Right lobe of liver (tissue), 6 donors: ENCODE measurements at regions not wholly inside any gene's neighbourhood (a gene's known extent, or its start where the extent isn't known, plus 50 kb on each side); places are given as distances from the start of the nearest gene placed in this dataset.

Experiments used
- ATAC-seq, 4 donors: fragments of 200-7000 bp; cut with Tn5 transposase; one replicate each; pipeline ENCODE4 v1.9.1; 2020; ENCODE audit warnings: mild to moderate bottlenecking in 4 of 4, moderate library complexity in 4 of 4
- DNase-seq, 3 donors: peaks; one replicate each; pipeline ENCODE4 v3.0.0-alpha.2; 2020
- H3K27ac ChIP-seq, 3 donors: fragments of 200-600 bp; one replicate each; pipeline ENCODE4 v1.8.0; 2022
- H3K27me3 ChIP-seq, 2 donors: fragments of 200-600 bp; one replicate each; pipeline ENCODE4 v1.8.0; 2022
- H3K36me3 ChIP-seq, 4 donors: fragments of 200-600 bp; sonication (generic) in 1 of 4; one replicate each; pipeline versions ENCODE4 v1.5.1 to v1.8.0; 2017 to 2022; ENCODE audit warnings: control low read depth in 1 of 4
- H3K4me1 ChIP-seq, 4 donors: fragments of 200-600 bp; sonication (generic) in 1 of 4; one replicate each; pipeline versions ENCODE4 v1.5.1 to v1.8.0; 2017 to 2022; ENCODE audit warnings: control low read depth in 1 of 4
- H3K4me3 ChIP-seq, 3 donors: fragments of 200-600 bp; one replicate each; pipeline ENCODE4 v1.8.0; 2022
- H3K9me3 ChIP-seq, 4 donors: fragments of 200-600 bp; sonication (generic) in 1 of 4; one replicate each; pipeline versions ENCODE4 v1.5.1 to v1.8.0; 2017 to 2022; ENCODE audit warnings: control low read depth in 1 of 4
- POLR2A ChIP-seq: fragments of 450-650 bp; IDR thresholded peaks from one replicate; pipeline ENCODE4 v1.6.1; 2017; ENCODE audit warnings: antibody characterized with exemption, mild to moderate bottlenecking
- WGBS: methylation state at CpG from one replicate; pipeline ENCODE4 v1.1.6; 2018; ENCODE audit warnings: low coverage, low lambda C conversion rate; ENCODE audit not compliant: insufficient coverage; ENCODE audit errors: missing lambda C conversion rate; 5-methylcytosine and 5-hydroxymethylcytosine counted together
- intact Hi-C, 2 donors: fragments of 100-400 bp; cut with DNase I; formaldehyde crosslinking; loops; one replicate each; pipeline versions ENCODE4 v1.11.2 to v1.14.1; 2022
- TF ChIP-seq, protein P1 (sequence below), 4 donors: fragments of 200-600 bp in 3 of 4; fragments of 450-650 bp in 1 of 4; IDR thresholded peaks; one replicate each; pipeline versions ENCODE4 v1.5.1 to v1.8.0; 2016 to 2022; ENCODE audit warnings: antibody characterized with exemption in 4 of 4, mild to moderate bottlenecking in 2 of 4
- donor health status: DM: no; HTN: yes; CAD: no.
- donor health status: DM: no; HTN: no; CAD: no.
- donor health status: DM: no; HTN: no; CAD: no.
- donor health status: DM: no; HTN: yes; CAD: no.
- donor health status: DM: no; HTN: yes; CAD: no.

DNA sequence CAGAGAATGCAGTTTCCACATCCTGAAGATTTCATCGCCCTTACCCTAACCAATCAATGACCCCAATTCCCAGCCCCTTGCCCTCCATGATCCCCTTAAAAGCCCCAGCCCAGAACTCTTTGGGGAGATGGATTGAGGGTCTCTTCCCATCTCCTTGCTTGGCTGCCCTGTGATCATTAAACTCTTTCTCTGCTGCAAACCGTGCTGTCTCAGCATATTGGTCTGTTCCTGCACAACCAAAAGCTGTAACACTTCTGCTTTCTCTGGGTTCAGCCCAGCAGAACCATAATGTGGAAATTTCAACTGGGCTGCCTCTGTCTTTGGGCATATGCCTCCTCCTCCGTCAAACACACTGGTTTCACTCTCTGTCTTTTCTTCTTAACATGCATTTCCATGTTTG lies 67.0 kb upstream of the NLRP1 start:
- intact Hi-C loops = no loop called here

DNA sequence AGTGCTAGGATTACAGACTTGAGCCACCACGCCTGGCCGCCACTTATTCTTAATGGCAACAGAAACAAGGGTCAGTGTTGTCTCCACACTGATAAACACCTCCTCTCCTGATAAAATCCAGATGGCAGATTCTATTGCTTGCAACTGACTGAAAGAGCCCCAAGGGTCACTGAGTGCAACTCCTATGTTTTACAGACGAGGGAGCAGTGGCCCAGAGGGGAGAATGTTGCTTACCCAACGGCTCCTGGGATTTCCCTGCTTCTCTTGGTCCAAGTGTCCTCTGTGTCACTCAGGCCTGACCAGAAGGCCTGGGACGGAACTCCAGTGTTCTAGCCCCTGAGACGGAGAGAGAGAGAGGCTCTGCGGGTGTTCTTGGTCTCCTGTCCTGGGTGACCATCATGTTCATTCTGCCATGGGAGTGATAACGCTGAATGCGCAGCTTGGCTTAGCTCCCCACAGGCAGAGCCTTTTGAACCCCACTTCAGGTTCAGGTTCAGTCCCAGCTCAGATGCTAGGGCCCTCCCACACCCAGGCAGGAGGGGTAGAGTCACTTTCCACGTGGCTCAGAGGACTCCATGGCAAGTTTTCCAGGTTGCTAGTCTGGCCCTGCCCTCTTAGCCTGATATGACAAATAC lies 77.3 kb upstream of the NLRP1 start:
- no peak for DNase-seq

More for the DNA sequence above, 67.0 kb upstream of the NLRP1 start:
- TF ChIP-seq, protein P1, sequence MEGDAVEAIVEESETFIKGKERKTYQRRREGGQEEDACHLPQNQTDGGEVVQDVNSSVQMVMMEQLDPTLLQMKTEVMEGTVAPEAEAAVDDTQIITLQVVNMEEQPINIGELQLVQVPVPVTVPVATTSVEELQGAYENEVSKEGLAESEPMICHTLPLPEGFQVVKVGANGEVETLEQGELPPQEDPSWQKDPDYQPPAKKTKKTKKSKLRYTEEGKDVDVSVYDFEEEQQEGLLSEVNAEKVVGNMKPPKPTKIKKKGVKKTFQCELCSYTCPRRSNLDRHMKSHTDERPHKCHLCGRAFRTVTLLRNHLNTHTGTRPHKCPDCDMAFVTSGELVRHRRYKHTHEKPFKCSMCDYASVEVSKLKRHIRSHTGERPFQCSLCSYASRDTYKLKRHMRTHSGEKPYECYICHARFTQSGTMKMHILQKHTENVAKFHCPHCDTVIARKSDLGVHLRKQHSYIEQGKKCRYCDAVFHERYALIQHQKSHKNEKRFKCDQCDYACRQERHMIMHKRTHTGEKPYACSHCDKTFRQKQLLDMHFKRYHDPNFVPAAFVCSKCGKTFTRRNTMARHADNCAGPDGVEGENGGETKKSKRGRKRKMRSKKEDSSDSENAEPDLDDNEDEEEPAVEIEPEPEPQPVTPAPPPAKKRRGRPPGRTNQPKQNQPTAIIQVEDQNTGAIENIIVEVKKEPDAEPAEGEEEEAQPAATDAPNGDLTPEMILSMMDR (IDR thresholded peaks at IDR 0.05) = no peak
- TF ChIP-seq POLR2A = no peak
- no peak overlapping the region for H3K4me3 ChIP-seq
- H3K27ac ChIP-seq = no peak overlapping the region
- no peaks in the 10 kb centered on the region for H3K36me3 ChIP-seq
- WGBS = 33% methylated on average over 3 of the region's 3 CpGs
- DNase-seq (no peak), ATAC-seq (no peak)
- no peaks in the 10 kb centered on the region for H3K4me1 ChIP-seq
- H3K9me3 ChIP-seq = no peaks in the 10 kb centered on the region
- H3K27me3 ChIP-seq = no peaks in the 10 kb centered on the region

DNA sequence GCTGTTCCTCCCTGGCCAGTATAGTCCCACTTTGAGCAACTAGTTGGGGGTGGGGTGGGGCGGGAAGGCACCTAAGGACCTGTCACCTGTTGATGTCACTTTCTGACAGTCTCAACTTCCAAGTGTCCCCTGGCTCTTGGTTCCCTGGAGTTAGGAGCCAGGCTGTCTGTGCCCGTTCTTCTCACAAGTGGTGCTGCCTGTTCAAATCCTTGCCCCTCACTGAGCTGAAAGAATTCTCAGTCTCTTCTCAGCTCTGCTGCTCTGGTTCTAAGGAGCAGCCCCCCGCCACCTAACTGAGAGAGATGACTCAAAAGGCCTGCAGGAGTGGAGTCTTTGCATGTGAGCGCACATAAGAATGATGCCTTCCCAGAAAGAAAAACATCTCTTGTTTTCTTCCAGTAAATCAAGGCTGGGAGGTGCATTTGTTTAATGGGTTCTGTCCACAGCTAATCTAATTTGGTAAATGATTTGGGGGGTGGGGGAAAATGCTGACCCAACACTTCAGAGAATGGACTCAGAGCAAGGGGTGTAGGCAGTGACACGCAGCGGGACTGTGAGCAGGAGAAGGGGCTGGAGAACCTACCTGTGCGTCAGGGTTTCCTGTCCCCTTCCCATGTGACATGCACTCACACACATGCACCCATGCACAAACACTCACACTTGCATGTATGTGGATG lies 78.2 kb upstream of the NLRP1 start:
- DNase-seq = no peak
- no peak for ATAC-seq
- Histone ChIP-seq H3K27me3 (no peaks in the 10 kb centered on the region), H3K4me1 (no peaks in the 10 kb centered on the region), H3K27ac (no peak overlapping the region), H3K4me3 (no peak overlapping the region), H3K36me3 (no peaks in the 10 kb centered on the region), H3K9me3 (no peaks in the 10 kb centered on the region)
- WGBS = 42% methylated on average over 2 of the region's 7 CpGs
- intact Hi-C loops = no loop called here
- TF ChIP-seq, protein P1 (IDR thresholded peaks at IDR 0.05) = no peak
- TF ChIP-seq POLR2A = no peak

More for the DNA sequence above, 77.3 kb upstream of the NLRP1 start:
- Histone ChIP-seq H3K4me3 (no peak overlapping the region), H3K36me3 (no peaks in the 10 kb centered on the region), H3K27ac (no peak overlapping the region), H3K9me3 (no peaks in the 10 kb centered on the region), H3K27me3 (no peaks in the 10 kb centered on the region), H3K4me1 (no peaks in the 10 kb centered on the region)
- 69% methylated on average over 3 of the region's 10 CpGs for WGBS
- no peak for TF ChIP-seq POLR2A
- TF ChIP-seq, protein P1 (IDR thresholded peaks at IDR 0.05) = no peak
- no peak for ATAC-seq
- intact Hi-C loops = no loop called here

DNA sequence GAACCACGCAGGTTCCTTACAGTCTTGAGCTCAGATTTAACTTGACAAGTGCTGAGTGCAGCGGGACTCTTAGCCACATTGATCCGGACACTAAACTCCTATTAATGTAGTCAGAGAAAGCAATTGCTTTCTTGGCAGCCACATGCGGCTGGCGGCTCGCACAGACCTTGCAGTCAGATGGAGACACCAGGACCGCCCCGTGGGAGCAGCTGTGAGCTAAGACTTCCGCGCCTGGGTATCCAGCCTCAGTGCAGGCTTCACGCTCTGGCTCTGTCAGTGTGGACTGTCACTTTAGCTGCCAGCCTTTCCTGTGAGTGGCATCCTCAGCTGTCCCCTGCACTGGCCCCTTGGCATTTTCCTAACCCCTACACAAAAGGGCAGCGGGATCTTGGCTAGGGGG lies 80.9 kb upstream of the NLRP1 start:
- no peaks in the 10 kb centered on the region for H3K9me3 ChIP-seq
- no peaks in the 10 kb centered on the region for H3K4me1 ChIP-seq
- intact Hi-C loops = no loop called here
- H3K27me3 ChIP-seq = no peaks in the 10 kb centered on the region
- ATAC-seq (no peak), DNase-seq (no peak)
- no peak overlapping the region for H3K27ac ChIP-seq
- no peak overlapping the region for H3K4me3 ChIP-seq
- H3K36me3 ChIP-seq = no peaks in the 10 kb centered on the region
- 63% methylated on average over 4 of the region's 12 CpGs for WGBS
- no peak for TF ChIP-seq POLR2A

DNA sequence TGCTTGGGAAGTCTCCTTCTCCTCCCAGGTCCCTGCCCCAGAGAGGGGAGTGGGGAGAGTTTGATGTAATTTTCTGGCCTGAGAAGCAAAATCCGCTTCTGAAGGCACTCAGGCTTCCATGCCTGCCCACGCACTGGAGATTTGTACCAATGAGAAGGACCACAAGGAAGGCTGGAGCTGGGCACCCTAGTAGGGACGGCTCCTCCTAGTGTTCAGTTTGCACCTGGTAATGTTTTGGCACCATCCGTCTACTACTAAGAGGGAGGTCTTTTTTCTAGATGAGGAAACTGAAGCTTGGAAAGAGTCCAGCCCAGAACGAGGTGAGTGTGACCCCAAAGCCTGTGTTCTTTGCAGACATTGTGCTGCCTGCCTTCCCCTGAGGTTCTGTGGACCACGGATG lies 83.6 kb upstream of the NLRP1 start:
- no peak overlapping the region for H3K4me3 ChIP-seq
- no peak for DNase-seq
- intact Hi-C loops = no loop called here
- no peak for ATAC-seq
- H3K27me3 ChIP-seq = no peaks in the 10 kb centered on the region
- no peak for TF ChIP-seq POLR2A
- TF ChIP-seq, protein P1 (IDR thresholded peaks at IDR 0.05) = peak in 1 of 4 donors; percentile 8
- no peaks in the 10 kb centered on the region for H3K36me3 ChIP-seq
- no peak overlapping the region for H3K27ac ChIP-seq
- WGBS = 45% methylated on average over 4 of the region's 6 CpGs
- H3K9me3 ChIP-seq = no peaks in the 10 kb centered on the region
- H3K4me1 ChIP-seq = no peaks in the 10 kb centered on the region
